IMR-90 (cell line): ENCODE measurements at regions not wholly inside any gene's neighbourhood (a gene's known extent, or its start where the extent isn't known, plus 50 kb on each side); places are given as distances from the start of the nearest gene placed in this dataset.

Source experiments
- ATAC-seq: fragments of 200-7000 bp; cut with Tn5 transposase; 2 replicates; pipeline ENCODE4 v1.9.1; 2020; ENCODE audit warnings: low read depth, mild to moderate bottlenecking, moderate library complexity
- BruUV-seq: library from RNA; stranded (reverse); fragments of 400-500 nt; replicated peaks from 2 replicates; lab custom pipeline; 2021; lab: Mats Ljungman, UMichigan
- CTCF ChIA-PET: fragments of 300-600 bp; formaldehyde crosslinking; extraction: SDS; loops from one replicate; lab custom pipeline; 2021; ENCODE audit warnings: antibody characterized with exemption; lab: Yijun Ruan, JAX
- POLR2A ChIA-PET: fragments of 300-600 bp; sonication (Branson Sonifier 250); formaldehyde crosslinking; loops from one replicate; lab custom pipeline; 2022; ENCODE audit warnings: antibody characterized with exemption; ENCODE audit not compliant: unreplicated experiment; lab: Charles Lee
- DNase-seq: peaks from one replicate; pipeline ENCODE4 v3.0.0; 2013
- H2AFZ ChIP-seq: replicated peaks from 2 replicates; pipeline ENCODE3; 2013; ENCODE audit warnings: low read length, mild to moderate bottlenecking; ENCODE audit not compliant: poor library complexity
- H2AK5ac ChIP-seq: 2 replicates; pipeline ENCODE4 v1.6.1; 2013; ENCODE audit warnings: low read depth, low read length, inconsistent platforms
- H2AK9ac ChIP-seq: replicated peaks from 2 replicates; pipeline ENCODE3; 2013; ENCODE audit warnings: mild to moderate bottlenecking, low read depth, low read length, moderate library complexity; ENCODE audit not compliant: poor library complexity
- H2BK120ac ChIP-seq: 2 replicates; pipeline ENCODE4 v1.6.1; 2013; ENCODE audit warnings: low read depth, low read length, inconsistent platforms
- H2BK15ac ChIP-seq: 3 replicates; pipeline ENCODE4 v1.6.1; 2013; ENCODE audit warnings: low read depth, low read length, inconsistent platforms
- H2BK20ac ChIP-seq: 2 replicates; pipeline ENCODE4 v1.6.1; 2013; ENCODE audit warnings: low read depth, mild to moderate bottlenecking, inconsistent platforms, low read length, moderate library complexity
- H2BK5ac ChIP-seq: 2 replicates; pipeline ENCODE4 v1.6.1; 2013; ENCODE audit warnings: mild to moderate bottlenecking, low read depth, low read length, inconsistent platforms; ENCODE audit not compliant: poor library complexity, severe bottlenecking
- H3K14ac ChIP-seq: replicated peaks from 2 replicates; pipeline ENCODE4 v1.6.1; 2013; ENCODE audit warnings: low read depth, low read length, inconsistent platforms
- H3K18ac ChIP-seq: 2 replicates; pipeline ENCODE4 v1.6.1; 2013; ENCODE audit warnings: low read depth, low read length, control low read depth
- H3K23ac ChIP-seq: 2 replicates; pipeline ENCODE4 v1.6.1; 2013; ENCODE audit warnings: low read depth, low read length, inconsistent platforms
- H3K27ac ChIP-seq: 2 replicates; pipeline ENCODE4 v1.5.1; 2013; ENCODE audit warnings: mild to moderate bottlenecking, control low read depth, low read length; ENCODE audit not compliant: insufficient read depth
- H3K27me3 ChIP-seq: 2 replicates; pipeline ENCODE4 v1.6.1; 2013; ENCODE audit warnings: low read length; ENCODE audit not compliant: control insufficient read depth, insufficient read depth
- H3K36me3 ChIP-seq: 2 replicates; pipeline ENCODE4 v1.6.1; 2013; ENCODE audit warnings: low read length, mixed read lengths; ENCODE audit not compliant: control insufficient read depth, insufficient read depth
- H3K4ac ChIP-seq: 2 replicates; pipeline ENCODE4 v1.6.1; 2013; ENCODE audit warnings: low read depth, low read length, inconsistent platforms
- H3K4me1 ChIP-seq: 2 replicates; pipeline ENCODE4 v1.6.1; 2013; ENCODE audit warnings: low read length, mixed read lengths; ENCODE audit not compliant: control insufficient read depth, insufficient read depth
- H3K4me2 ChIP-seq: 2 replicates; pipeline ENCODE4 v1.6.1; 2013; ENCODE audit warnings: low read depth, mild to moderate bottlenecking, control low read depth, low read length, moderate library complexity
- H3K4me3 ChIP-seq: 2 replicates; pipeline ENCODE4 v1.5.1; 2013; ENCODE audit warnings: low read depth, mild to moderate bottlenecking, control low read depth, low read length, moderate library complexity; ENCODE audit not compliant: insufficient read depth
- H3K56ac ChIP-seq: 2 replicates; pipeline ENCODE4 v1.6.1; 2013; ENCODE audit warnings: low read length, inconsistent platforms; ENCODE audit not compliant: insufficient read depth; ENCODE audit errors: extremely low read depth
- H3K79me1 ChIP-seq, 2 experiments: 2 replicates each; pipeline ENCODE4 v1.6.1; 2013; ENCODE audit warnings: low read length in 2 of 2, inconsistent platforms in 1 of 2, low read depth in 1 of 2
- H3K9ac ChIP-seq: 2 replicates; pipeline ENCODE4 v1.6.1; 2013; ENCODE audit warnings: low read depth, low read length, control low read depth
- H3K9me1 ChIP-seq: 2 replicates; pipeline ENCODE4 v1.6.1; 2013; ENCODE audit warnings: low read length, inconsistent platforms; ENCODE audit not compliant: insufficient read depth
- H3K9me3 ChIP-seq: 2 replicates; pipeline ENCODE4 v1.6.1; 2013; ENCODE audit warnings: low read length; ENCODE audit not compliant: control insufficient read depth, insufficient read depth
- H4K20me1 ChIP-seq: 2 replicates; pipeline ENCODE4 v1.6.1; 2013; ENCODE audit warnings: low read length, inconsistent platforms; ENCODE audit not compliant: insufficient read depth
- H4K5ac ChIP-seq: 2 replicates; pipeline ENCODE4 v1.6.1; 2013; ENCODE audit warnings: mild to moderate bottlenecking, low read depth, low read length, control low read depth
- H4K8ac ChIP-seq, 2 experiments: 2 replicates each; pipeline ENCODE4 v1.6.1; 2013; ENCODE audit warnings: low read depth in 2 of 2, low read length in 2 of 2, control low read depth in 1 of 2, inconsistent platforms in 1 of 2
- H4K91ac ChIP-seq: 2 replicates; pipeline ENCODE4 v1.6.1; 2013; ENCODE audit warnings: low read depth, low read length, inconsistent platforms; ENCODE audit not compliant: insufficient read depth
- RCOR1 ChIP-seq: IDR thresholded peaks from 2 replicates; pipeline ENCODE4 v1.6.1; 2012; ENCODE audit warnings: mild to moderate bottlenecking, low read length, improper control_type of control experiment; ENCODE audit not compliant: insufficient replicate concordance
- WGBS, 2 experiments: methylation state at CpG; one replicate each; pipeline versions ENCODE4 v1.1.5 to v1.1.7; 2013; ENCODE audit warnings: missing lambda C conversion rate in 2 of 2; ENCODE audit not compliant: insufficient read length in 1 of 2; ENCODE audit errors: extremely low coverage in 2 of 2; 5-methylcytosine and 5-hydroxymethylcytosine counted together
- dilution Hi-C: fragments of 300-500 bp; cut with HindIII; formaldehyde crosslinking; loops from one replicate; pipeline ENCODE4 v1.14.3; 2018; ENCODE audit warnings: low sequenced_read_pairs; ENCODE audit not compliant: unreplicated experiment
- in situ Hi-C: fragments of 300-500 bp; cut with MboI; formaldehyde crosslinking; loops from 3 replicates; pipeline ENCODE4 v1.14.3; 2019; ENCODE audit warnings: low sequenced_read_pairs, inconsistent platforms, mixed read lengths
- intact Hi-C: fragments of 100-400 bp; cut with micrococcal nuclease; formaldehyde crosslinking; loops from 2 replicates; pipeline ENCODE4 v1.10.0; 2022

- in situ Hi-C loops, result no loop called here
Measured at GRCh38 chr2:145018502-145018901, 498.6 kb upstream of the ZEB2 start.

More at GRCh38 chr2:145018502-145018901, 498.6 kb upstream of the ZEB2 start:
- no peak for DNase-seq
- Histone ChIP-seq H3K4me2 (no peak overlapping the region), H2BK20ac (peak overlapping the region; percentile 66), H3K4ac (peak overlapping the region; percentile 54), H3K14ac (0 out of 2 replicates have a peak overlapping the region, but pooled peaks have one; percentile 19), H2AFZ (no peak overlapping the region), H3K18ac (no peak overlapping the region), H3K27ac (no peak overlapping the region), H2AK9ac (no peak overlapping the region), H3K4me1 (peaks cover 11% of the 10 kb centered on the region), H3K9me3 (no peaks in the 10 kb centered on the region), H3K56ac (no peak overlapping the region), H2AK5ac (no peak overlapping the region), H2BK120ac (peak overlapping the region; percentile 49), H3K9me1 (no peaks in the 10 kb centered on the region), H2BK15ac (peak overlapping the region; percentile 54; the same call in 2 of the 3 replicates), H3K4me3 (no peak overlapping the region), H2BK5ac (no peak overlapping the region), H3K23ac (no peak overlapping the region), H3K79me1 (no peaks in the 10 kb centered on the region), H3K36me3 (no peaks in the 10 kb centered on the region), H4K5ac (no peak overlapping the region), H3K9ac (no peak overlapping the region), H4K91ac (peak overlapping the region; percentile 51; the same call in 1 of the 2 replicates), H3K27me3 (no peaks in the 10 kb centered on the region; the same call in 1 of the 2 replicates), H4K20me1 (no peaks in the 10 kb centered on the region), H4K8ac (no peak overlapping the region)
- ChIA-PET CTCF (no interaction called here), POLR2A (no interaction called here)
- dilution Hi-C loops (no loop called here), intact Hi-C loops (no loop called here)
- WGBS, 2 experiments, result no CpG with 5 or more reads among the region's 5 CpGs
- TF ChIP-seq RCOR1, result no peak
- BruUV-seq, result no TSS peak
- ATAC-seq, result no peak
